ENCODE measurements at regions not wholly inside any gene's neighbourhood (a gene's known extent, or its start where the extent isn't known, plus 50 kb on each side); places are given as distances from the start of the nearest gene placed in this dataset.

DNA sequence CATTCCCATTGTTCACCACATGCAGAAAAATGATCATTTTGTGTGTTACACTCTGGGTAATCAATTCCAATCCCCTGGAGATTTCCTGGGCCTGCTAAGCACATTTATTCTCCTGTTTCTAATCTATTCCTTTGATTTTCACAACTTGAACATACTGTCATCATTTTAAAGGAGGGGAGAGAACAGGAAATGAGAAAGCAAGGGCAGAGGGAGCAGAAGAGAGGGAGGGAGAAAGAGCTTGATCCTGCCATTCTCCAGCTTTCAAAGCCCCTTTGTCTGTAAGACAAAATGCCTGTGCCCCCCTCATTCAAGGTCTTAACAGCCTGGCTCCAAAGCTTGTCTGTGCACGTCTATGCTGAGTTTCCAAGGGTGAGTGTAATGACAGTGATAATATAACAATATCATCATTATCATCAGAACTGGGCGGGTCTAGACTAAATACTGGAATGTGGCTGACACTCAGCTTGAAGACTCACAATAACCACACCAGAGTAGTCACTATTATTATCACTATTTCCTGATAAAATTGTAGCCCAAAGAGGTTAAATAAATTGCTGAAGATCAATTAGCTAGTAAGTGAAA is 164.4 kb upstream of the KLHL29 start:
- Histone ChIP-seq H3K27ac (ENCODE audit: extremely low read depth, low read depth, low read length) (no peak overlapping the region), H3K36me3 (ENCODE audit: control insufficient read depth in 2 of 2, insufficient read depth in 1 of 2, low read length in 2 of 2) (no peaks in the 10 kb centered on the region), H3K4me3 (ENCODE audit: low read depth, low read length) (no peak overlapping the region), H3K9me3 (ENCODE audit: control insufficient read depth, insufficient read depth, low read depth, low read length) (no peaks in the 10 kb centered on the region), H3K4me1 (ENCODE audit: control insufficient read depth, insufficient read depth, low read length) (no peaks in the 10 kb centered on the region)
- TF ChIP-seq, protein P1, sequence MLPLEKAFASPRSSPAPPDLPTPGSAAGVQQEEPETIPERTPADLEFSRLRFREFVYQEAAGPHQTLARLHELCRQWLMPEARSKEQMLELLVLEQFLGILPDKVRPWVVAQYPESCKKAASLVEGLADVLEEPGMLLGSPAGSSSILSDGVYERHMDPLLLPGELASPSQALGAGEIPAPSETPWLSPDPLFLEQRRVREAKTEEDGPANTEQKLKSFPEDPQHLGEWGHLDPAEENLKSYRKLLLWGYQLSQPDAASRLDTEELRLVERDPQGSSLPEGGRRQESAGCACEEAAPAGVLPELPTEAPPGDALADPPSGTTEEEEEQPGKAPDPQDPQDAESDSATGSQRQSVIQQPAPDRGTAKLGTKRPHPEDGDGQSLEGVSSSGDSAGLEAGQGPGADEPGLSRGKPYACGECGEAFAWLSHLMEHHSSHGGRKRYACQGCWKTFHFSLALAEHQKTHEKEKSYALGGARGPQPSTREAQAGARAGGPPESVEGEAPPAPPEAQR (tag by site-specific recombination; IDR thresholded peaks at IDR 0.05) = no peak
- no peak for TF ChIP-seq ZNF843 (tag by site-specific recombination; IDR thresholded peaks at IDR 0.05)
- TF ChIP-seq ZNF19 (tag by site-specific recombination; IDR thresholded peaks at IDR 0.05; ENCODE audit: low read depth) = no peak
- TF ChIP-seq ZNF140 (tag by site-specific recombination; IDR thresholded peaks at IDR 0.05) = no peak
- TF ChIP-seq MYNN (tag by site-specific recombination; IDR thresholded peaks at IDR 0.05; ENCODE audit: borderline replicate concordance) = no peak
- TF ChIP-seq ZNF184 (tag by site-specific recombination; IDR thresholded peaks at IDR 0.05) = no peak
- TF ChIP-seq FEZF1 (tag by site-specific recombination; IDR thresholded peaks at IDR 0.05) = no peak
- no peak for TF ChIP-seq ZNF18 (tag by site-specific recombination; IDR thresholded peaks at IDR 0.05)
- no peak for TF ChIP-seq ZNF785 (tag by site-specific recombination; IDR thresholded peaks at IDR 0.05)
- no peak for TF ChIP-seq ZXDB (tag by site-specific recombination; IDR thresholded peaks at IDR 0.05)
- TF ChIP-seq ZNF223 (tag by site-specific recombination; IDR thresholded peaks at IDR 0.05) = no peak
- no peak for TF ChIP-seq ZNF211 (tag by site-specific recombination; IDR thresholded peaks at IDR 0.05; ENCODE audit: low read depth)
- no peak for TF ChIP-seq ZNF214 (tag by site-specific recombination; IDR thresholded peaks at IDR 0.05; ENCODE audit: borderline replicate concordance)
- no peak for TF ChIP-seq ZNF677 (tag by site-specific recombination; IDR thresholded peaks at IDR 0.05)
- no peak for TF ChIP-seq ZNF138 (tag by site-specific recombination; IDR thresholded peaks at IDR 0.05; ENCODE audit: borderline replicate concordance)
- TF ChIP-seq ZNF132 (tag by site-specific recombination; IDR thresholded peaks at IDR 0.05; ENCODE audit: borderline replicate concordance) = no peak
- no peak for TF ChIP-seq ZNF394 (tag by site-specific recombination; IDR thresholded peaks at IDR 0.05; ENCODE audit: borderline replicate concordance)
- TF ChIP-seq ZNF558 (tag by site-specific recombination; IDR thresholded peaks at IDR 0.05) = no peak
- TF ChIP-seq ZNF596 (tag by site-specific recombination; IDR thresholded peaks at IDR 0.05) = no peak
- POLR2A ChIA-PET = no interaction called here
- CTCF ChIA-PET = interaction anchor here (0.6 to 1.1 kb wide), 2 partner anchors 21 to 109 kb away, joined by 3 to 5 read pairs; no protein-coding TSS in a partner anchor

GRCh38 chr2:23221236-23221635 is 163.7 kb upstream of the KLHL29 start:
- Histone ChIP-seq H3K4me3 (ENCODE audit: low read depth, low read length) (no peak overlapping the region), H3K4me1 (ENCODE audit: control insufficient read depth, insufficient read depth, low read length) (no peaks in the 10 kb centered on the region), H3K36me3 (ENCODE audit: control insufficient read depth in 2 of 2, insufficient read depth in 1 of 2, low read length in 2 of 2) (no peaks in the 10 kb centered on the region), H3K9me3 (ENCODE audit: control insufficient read depth, insufficient read depth, low read depth, low read length) (no peaks in the 10 kb centered on the region), H3K27ac (ENCODE audit: extremely low read depth, low read depth, low read length) (no peak overlapping the region)
- ChIA-PET POLR2A (no interaction called here), CTCF (interaction anchor here (1.1 kb wide), 1 partner anchor 22 kb away, joined by 5 read pairs; no protein-coding TSS in a partner anchor)
- TF ChIP-seq ELK4 (IDR thresholded peaks at IDR 0.05; ENCODE audit: borderline replicate concordance, low read depth, low read length) (no peak), ZNF521 (tag by site-specific recombination; IDR thresholded peaks at IDR 0.05) (no peak), ZNF768 (tag by site-specific recombination; IDR thresholded peaks at IDR 0.05) (no peak), ZBTB11 (tag by site-specific recombination; conservative IDR thresholded peaks at IDR 0.05; ENCODE audit: low read depth) (no peak), ZNF837 (tag by site-specific recombination; IDR thresholded peaks at IDR 0.05) (no peak), KLF16 (tag by site-specific recombination; IDR thresholded peaks at IDR 0.05) (no peak), ZEB2 (tag by site-specific recombination; IDR thresholded peaks at IDR 0.05) (no peak), ZIC2 (tag by site-specific recombination; IDR thresholded peaks at IDR 0.05) (no peak)
- TF ChIP-seq, protein P1 (tag by site-specific recombination; IDR thresholded peaks at IDR 0.05) = no peak

All from HEK293 (cell line).